ENCODE measurements at regions not wholly inside any gene's neighbourhood (a gene's known extent, or its start where the extent isn't known, plus 50 kb on each side); places are given as distances from the start of the nearest gene placed in this dataset.
"Not testable (repeated sequence)": the region's sequence is repeated elsewhere in the genome, so short reads cannot be mapped to it uniquely, and the experiment has no call there.

DNA sequence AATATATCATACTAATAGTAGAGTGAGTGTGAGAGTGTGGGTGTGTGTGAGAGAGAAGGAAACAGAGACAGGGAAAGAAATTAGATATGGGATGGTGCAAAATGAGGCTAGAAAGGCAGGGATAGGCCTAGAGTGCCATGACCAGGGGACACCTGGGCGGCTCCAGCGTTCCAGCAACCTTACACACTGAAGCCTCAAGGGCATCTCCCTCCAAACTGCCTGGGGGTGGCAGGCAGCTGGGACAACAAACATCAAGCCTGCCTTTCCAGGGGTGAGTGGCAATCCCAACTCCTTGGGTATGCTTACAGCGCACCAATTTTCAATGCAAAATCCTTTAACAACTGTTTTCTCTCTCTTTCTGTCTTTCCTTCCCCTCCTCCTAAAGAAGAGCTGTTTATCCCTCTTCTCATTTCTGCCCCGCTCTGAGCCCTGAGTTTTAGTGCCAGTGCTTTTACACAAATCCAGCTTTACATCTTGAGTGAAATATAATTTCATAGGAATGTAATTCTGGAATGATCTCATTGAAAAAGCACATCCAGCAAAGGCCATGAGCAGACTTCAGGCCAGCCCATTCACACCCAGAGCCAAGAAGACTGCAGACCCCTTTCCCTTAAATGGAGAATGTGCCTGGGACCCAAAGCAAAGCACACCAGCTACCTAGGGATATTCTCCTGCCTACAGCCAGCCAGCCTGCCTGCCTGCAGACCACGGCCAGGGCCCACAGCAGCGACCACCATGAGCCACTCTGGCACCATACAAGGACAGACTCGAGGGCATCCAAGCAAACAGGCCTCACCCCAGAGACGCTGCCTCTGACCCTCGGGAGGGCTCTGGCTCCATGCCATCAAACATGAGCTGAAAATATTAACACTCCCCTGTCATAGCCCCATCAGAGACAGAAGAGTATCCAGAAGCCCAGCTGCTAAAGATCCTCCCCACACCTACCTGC lies 90.3 kb downstream of the RPL27A start:
- no peak for DNase-seq (ENCODE audit: low read depth in 2 of 2)

DNA sequence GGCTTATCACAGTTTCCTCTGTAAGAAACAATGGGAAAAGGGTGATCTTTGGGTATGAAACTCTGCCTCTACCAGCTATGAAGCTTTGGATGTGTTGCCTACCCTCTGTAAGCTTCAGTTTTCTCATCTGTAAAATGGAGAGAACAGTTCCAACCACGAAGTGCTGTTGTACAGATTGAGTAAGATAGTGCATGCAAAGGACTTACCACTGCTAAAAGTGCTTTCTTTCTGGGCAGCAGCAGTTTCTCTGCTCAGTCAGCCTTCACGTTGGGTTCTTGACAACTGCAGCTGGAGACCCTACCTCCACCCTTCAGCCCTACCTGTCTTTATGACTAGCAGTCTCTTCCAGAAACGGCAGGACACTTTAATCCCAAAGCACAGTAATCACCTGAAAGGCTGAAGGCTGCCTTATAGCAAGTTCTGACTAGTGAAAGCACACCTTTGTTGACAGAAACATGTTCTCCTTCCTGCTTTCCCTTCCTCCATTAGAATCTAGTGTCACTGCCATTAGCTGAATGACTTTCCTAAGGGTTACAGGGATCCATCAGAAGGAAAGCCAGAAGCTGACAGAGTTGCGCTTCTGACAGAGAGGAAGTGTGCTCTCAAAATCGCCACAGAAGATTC lies 91.4 kb downstream of the RPL27A start:
- no peak for DNase-seq (ENCODE audit: low read depth in 2 of 2)

DNA sequence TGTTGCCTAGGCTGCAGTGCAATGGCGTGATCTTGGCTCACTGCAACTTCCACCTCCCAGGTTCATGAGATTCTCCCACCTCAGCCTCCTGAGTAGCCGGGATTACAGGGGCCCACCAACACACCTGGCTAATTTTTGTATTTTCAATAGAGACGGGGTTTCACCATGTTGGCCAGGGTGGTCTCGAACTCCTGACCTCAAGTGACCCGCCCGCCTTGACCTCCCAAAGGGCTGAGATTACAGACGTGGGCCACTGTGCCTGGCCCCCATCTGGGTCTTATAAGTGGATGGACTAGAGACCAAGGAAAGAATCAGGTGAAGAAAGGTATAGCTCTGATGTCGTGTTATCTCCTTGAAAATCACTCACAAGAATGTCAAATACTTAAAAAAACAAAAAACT lies 92.3 kb downstream of the RPL27A start:
- not testable (repeated sequence) for DNase-seq (ENCODE audit: low read depth in 2 of 2)

DNA sequence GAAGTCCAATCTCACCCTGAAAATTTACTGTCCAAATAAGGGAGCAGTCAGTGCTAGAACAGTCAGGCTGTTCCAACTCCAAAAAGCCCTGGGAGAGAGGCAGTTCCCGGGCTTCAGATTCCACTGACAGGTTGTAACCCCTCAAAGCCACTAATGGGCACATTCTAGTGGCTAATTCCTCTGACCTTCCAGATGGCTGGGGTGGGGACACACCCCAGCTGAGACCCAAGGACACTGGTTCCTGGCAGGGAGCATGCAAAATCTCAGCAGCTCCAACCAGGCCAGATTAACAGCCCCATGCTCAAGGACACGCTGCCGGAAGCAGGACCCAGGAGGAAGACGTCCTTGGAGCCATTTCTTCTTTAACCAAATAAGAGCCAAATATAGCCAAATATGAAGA lies 92.7 kb downstream of the RPL27A start:
- DNase-seq (ENCODE audit: low read depth in 2 of 2) = no peak

DNA sequence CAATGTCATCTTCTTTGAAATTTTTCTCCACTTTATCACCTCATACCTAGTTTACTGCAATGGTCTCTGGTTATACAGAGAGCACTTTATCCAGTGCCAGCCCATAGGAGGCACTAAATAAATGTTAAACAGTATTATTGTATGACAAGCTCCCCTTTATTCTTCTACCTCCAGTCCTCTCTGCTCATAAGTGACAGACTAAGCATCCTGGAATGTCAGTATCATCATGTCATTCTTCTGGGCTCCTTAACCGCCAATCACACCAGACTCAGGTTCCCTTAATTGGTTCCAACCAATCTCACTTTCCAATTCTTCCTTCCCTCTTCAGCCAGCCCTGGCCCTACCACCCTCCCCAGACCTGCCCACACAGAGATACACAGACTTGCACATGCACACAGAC lies 93.1 kb downstream of the RPL27A start:
- DNase-seq (ENCODE audit: low read depth in 2 of 2) = no peak

DNA sequence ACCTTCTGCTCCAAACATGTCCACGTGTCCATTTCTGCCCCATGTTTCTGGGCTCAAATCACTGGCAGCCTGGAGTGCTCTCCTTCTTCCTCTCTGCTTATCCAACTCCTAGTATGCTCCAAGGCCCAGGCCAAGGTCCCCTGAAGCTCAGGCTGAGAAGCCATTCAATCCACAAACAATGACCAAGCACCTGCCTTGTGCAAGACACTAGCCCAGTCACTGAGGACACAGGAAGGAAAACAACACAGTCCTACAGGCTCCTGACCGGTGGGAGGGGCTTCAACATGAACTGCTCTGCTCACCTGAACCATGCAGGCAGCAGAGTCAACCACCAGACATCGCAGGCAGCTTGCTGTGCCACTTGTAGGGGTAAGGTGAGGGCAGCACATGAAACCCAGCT lies 93.6 kb downstream of the RPL27A start:
- DNase-seq (ENCODE audit: low read depth in 2 of 2) = no peak

DNA sequence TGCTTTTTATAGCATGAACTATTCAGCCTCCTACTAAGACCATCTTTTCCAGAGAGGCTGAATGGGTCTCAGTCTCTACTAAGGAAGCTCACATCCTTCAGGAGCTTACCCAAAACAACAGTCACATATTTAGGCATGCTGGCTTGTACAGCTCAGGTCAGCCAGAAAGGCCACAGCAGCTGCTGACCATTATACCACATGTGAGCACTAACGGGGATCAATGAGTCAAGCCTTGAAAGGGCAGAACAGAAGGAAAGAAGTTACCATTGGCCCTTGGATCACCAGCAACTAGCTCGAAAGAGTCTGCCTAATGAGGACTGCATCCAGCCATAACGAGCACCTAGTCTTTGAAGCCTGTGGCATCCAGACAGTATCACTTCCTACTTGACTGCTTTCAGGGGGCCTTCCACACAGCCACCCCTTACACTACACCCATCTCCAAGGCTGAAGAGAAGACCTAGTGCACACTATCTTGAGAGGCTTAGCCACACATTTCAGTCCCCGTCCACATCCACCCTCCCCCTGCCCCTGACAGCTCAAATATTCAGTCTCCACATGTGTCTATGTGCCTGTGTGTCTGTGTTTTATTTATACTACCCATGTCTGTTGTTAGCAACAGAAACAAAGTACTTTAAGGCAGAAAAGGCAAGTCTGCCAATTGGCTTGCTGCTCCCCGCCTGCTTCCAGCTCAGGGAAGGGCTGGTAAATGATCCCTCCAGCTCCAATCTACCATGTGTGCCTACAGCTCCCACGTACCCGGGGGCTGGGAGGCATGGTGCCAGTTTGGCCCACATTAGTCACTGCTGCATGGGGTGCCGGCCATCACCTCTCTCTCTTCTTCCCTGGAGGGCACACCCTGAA lies 95.5 kb downstream of the RPL27A start:
- DNase-seq (ENCODE audit: low read depth in 2 of 2) = no peak

DNA sequence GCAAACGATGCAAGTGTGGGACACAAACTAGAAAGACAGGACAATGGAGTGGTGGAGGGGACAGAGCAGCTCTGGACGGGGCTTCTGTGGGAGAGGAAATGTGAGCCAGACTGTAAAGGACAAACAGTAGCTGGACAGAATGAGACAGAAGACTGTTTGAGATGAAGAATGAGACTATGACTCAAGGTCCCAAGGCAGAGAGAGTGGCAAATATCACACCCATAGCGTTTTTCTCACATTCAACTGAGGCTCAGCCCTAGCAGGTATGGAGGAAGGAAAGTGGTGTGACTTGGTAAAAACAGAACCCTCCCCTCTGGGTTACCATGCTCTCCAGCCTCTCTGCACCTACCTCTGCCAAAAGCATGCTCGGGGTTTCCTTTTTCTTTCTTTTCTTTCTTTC lies 96.5 kb downstream of the RPL27A start:
- DNase-seq (ENCODE audit: low read depth in 2 of 2) = no peak

DNA sequence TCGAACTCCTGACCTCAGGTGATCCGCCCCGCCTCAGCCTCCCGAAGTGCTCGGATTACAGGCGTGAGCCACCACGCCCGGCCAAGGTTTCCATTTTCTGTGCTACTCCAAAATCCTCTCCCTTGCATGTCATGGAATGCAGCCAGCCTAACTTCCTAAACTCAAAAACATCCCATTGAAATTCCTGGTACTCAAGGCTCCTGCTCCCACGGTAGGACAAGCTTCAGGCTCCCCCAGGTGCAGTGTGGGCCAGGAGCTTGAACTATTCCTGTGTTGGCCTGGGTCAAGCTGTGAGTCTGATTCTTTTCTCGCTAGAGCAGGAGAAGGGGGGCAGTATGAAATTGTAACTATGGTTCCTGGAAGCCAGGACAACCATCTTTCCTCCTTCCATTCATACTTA lies 97.1 kb downstream of the RPL27A start:
- DNase-seq (ENCODE audit: low read depth in 2 of 2) = no peak

DNA sequence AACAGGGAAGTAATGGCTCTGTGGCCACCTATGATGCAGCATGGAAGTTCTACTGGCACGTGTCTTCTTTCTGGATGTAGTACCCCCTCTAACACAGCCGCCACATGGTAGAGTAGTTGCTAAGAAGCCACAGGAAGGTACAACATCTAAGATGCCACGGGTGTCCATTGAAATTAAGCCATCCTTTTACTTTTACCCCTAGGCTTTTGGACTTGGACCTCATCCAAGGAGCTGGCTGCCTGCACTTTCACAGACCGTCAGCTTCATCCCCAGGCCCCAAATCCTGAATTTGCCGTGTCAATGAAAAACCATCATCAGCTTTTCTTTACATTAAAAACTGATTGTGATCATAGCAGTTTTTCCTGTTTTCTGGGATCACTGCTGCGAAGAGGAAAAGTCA lies 102.4 kb downstream of the RPL27A start:
- no peak for DNase-seq (ENCODE audit: low read depth in 2 of 2)

DNA sequence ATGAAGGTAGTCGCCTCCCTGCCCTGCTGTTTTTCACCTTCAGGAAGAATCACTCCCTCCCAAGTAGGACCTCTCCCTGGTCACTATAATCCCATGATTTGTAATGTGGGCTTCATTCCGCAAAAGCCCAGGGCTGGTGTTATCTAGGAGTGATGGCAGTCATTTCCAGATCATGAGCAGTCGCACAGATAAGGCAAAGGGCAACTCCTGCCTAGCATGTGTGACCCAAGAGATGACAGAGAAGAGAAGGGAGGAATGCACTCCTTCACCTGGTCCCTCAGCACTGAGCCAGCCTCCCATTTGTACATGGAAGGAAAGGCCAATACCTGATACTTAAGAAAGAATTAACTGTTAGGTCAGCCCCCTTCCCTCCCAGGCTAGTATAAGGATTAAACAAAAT lies 102.9 kb downstream of the RPL27A start:
- no peak for DNase-seq (ENCODE audit: low read depth in 2 of 2)

DNA sequence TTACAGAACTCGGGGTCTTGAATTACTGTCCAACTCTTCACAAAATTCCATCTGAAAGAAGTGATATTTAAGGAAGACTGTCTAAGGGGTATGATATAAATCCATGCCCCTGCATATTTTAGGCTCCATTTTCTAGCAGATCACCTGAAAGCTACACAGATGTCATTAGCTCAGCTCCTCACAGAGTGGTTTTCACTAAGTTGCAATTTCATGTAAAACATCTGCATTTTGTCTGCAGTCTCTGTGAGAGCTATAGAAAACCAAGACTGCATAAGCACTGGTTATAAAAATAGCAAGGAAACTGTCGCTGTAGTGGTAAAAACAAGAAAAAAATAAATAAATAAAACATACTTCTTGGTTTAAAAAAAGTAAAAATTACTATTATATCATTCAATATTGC lies 103.4 kb downstream of the RPL27A start:
- no peak for DNase-seq (ENCODE audit: low read depth in 2 of 2)

DNA sequence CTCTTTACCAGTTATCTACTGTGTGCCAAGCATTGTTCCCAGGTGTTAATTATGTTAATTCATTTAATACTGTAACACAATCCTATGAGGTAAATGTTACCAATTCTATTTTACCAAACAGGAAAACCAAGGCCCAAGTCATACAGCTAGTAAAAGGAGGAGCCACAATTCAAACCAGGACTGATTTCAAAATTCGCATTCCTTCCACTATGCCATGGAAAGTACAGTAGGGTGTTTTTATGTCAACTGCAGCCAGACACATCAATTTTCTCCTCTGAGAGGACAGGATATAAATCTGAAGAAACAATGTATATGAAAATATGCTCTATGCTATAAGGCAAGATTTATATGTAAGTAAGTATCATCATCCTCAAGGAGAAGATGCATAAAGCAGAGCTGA lies 104.3 kb downstream of the RPL27A start:
- DNase-seq (ENCODE audit: low read depth in 2 of 2) = no peak

DNA sequence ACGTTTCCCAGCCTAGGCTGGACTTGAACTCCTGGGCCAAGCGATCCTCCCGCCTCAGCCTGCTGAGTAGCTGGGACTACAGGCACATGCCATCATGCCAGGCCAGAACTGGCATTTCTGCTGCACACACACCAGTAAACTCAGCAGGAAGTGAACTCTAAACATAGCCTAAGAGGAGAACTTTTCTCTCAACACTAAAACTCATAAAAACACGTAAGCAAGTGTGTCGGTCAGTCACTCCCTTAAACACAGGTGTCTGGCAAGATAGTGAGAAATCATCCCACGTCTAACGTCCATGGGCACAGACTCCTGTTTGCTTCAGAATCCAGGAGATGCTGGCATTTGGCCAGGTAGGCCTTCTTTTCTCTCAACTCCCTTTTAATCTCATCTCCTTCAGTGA lies 104.8 kb downstream of the RPL27A start:
- no peak for DNase-seq (ENCODE audit: low read depth in 2 of 2)

DNA sequence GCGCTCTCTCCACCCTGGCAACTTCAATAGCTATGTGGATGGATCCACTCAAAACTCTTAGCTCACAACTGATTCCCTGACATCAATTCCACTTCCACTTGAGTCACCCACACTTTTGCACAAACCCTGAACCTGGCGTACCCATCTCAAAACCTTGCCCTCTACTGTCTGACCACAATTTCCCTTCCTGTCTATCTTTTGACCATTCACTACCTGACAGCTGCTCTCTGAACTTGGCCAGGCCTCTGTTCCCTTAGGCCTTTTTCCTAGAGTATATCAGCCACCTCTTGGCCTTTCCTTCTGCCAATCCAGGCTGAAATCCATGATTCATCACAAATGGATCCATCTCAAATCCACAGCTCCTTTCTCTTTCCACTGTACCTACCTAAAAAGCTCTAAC lies 106.0 kb downstream of the RPL27A start:
- no peak for DNase-seq (ENCODE audit: low read depth in 2 of 2)

DNA sequence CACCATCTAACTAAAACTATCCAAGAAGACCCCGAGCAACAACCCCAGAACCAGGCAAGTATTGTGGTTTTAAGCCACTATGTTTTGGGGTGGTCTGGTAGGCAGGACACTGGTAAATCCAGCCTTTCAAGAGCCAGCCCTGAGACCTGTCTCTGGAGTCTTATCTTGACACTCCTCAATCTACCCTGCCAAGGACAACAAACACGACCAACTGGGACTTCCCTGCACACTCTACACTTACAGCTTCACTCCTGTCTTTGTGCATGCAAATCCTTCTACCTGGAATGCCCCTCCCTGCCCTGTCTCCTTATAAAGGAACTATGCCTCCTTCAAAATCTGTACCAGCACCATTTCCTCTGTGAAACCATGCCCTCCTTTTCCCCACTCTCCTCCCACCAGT lies 107.3 kb downstream of the RPL27A start:
- DNase-seq (ENCODE audit: low read depth in 2 of 2) = no peak

DNA sequence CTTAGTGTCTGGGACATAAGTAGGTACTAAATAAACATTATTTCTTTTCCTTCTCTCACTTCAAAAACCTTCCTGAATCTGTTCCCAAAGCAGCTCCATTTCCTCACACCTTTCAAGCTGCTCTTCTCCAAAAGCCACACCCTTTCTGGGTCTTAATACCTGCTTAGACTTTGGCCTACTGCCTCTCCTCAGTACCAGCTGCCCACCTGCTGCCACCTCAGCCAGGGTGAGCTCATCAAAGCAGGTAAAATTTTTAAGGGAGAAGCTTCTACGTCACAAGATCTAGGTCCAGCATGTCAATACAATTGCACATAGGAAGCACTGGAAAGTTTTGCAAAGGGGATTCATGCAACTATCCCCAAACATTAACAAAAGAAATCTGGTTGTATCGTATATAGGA lies 108.4 kb downstream of the RPL27A start:
- no peak for DNase-seq (ENCODE audit: low read depth in 2 of 2)

DNA sequence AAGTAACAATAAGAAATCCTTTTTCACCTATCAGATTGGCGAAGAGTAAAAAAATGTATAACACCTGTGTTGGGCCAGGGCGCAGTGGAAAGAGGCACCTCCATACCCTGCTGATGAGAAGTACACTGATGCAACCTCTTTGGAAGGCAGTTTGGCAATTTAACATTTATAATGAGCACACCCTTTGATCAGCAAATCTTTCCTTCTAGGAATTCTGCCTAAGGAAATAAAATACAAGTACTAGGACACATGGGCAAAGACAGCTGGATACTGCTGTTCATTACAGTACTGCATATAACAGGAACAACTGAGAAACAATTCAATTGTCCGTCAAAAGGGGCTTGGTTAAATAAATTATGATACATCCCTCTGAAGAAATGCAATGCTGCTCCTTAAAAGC lies 110.1 kb downstream of the RPL27A start:
- DNase-seq (ENCODE audit: low read depth in 2 of 2) = no peak

DNA sequence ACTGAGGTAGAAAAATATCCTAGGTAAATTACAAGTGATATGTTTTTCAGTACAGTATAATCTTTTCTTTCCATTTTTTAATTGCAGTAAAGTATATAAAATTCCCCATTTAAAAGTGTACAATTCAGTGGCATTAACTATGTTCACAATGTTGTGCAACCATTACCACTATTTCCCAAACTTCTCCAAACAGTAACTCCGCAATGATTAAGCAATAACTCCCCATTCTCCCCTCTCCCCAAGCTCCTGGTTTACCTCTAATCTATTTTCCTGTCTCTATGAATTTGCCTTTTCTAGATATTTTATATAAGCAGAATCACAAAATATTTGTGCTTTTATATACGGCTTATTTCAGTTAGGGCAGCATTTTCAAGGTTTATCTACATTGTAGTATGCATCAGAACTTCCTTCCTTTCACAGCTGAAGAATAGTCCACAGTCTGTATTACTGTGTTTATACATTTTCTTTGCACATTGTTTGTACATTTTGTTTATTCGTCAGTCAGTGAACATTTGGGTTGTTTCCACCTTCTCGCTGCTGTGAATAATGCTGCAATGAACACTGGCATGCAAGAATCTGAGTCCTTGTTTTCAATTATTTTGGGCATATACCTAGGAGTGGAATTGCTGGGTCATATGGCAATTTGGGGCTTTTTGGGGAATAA lies 110.7 kb downstream of the RPL27A start:
- no peak for DNase-seq (ENCODE audit: low read depth in 2 of 2)

DNA sequence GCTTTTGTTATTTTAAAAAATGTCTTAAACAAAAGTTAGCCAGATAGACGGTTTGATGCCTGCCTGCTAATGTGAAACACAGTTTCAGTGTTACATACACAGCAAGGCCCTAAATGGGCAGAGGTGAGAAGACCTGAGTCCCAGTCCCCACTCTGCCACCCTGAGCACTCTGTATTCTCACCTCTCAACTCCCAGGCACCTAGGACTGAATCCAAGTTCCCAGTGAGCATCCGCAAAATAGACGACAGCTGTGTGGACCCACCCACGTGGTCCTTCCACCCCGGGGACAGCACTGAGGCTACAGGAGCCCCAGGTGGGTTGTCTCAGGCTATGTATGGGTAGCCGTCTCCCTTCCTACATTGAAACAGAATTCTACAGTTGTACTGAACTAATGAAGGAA lies 111.5 kb downstream of the RPL27A start:
- DNase-seq (ENCODE audit: low read depth in 2 of 2) = no peak

DNA sequence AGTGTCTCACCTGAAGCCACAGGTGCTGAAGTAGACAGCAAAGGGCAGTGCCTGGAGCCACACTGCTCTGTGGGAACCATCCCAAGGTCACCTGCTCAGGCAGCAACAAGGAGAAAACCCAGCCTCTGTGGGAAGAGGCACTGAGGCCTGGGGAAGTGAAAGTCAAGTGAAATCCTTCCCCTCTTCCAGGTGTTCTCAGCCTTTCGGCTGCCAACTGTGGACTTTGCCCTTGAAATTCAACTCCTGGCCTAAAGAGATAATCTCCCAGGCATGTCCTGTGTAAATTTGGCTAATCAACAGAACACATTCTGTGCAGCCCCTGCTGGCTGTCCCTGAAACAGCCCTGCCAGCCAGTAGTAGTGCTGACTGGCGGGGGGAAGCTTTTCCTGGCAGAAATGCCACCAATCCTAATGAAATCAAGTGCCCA lies 112.1 kb downstream of the RPL27A start:
- no peak for DNase-seq (ENCODE audit: low read depth in 2 of 2)

DNA sequence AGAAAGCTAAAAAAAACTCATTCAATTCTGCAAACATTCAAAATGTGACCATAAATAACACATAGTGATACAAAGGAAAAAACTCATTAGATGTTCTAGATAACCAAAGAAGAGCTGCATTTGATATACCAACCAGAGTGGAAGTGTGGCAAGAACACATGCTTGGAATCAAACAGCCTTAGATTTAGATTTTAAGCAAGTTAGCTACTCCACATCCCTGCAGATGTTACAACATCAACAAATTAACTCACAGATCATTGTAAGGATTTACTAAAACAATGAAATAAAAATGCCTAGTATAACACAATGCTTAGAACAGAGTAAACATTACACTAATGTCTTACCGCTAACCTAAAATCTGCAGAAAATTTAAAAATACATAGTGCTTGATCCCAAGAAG lies 114.0 kb upstream of the AKIP1 start:
- no peak for DNase-seq (ENCODE audit: low read depth in 2 of 2)
